ENCODE measurements at regions not wholly inside any gene's neighbourhood (a gene's known extent, or its start where the extent isn't known, plus 50 kb on each side); places are given as distances from the start of the nearest gene placed in this dataset.

- Histone ChIP-seq H4K91ac (replicated peaks; ENCODE audit: insufficient read length, low read length) (no peak overlapping the region), H3K79me1 (ENCODE audit: low read depth, low read length) (no peaks in the 10 kb centered on the region), H3K4me3 (ENCODE audit: extremely low read depth in 1 of 4, insufficient read depth in 2 of 4, low read depth in 3 of 4, low read length in 4 of 4) (no peak overlapping the region), H2BK20ac (ENCODE audit: low read length) (no peak overlapping the region), H3K9me3 (ENCODE audit: insufficient read depth in 2 of 2, low read depth in 1 of 2, low read length in 1 of 2) (peaks cover 0 to 5% of the 10 kb centered on the region in 2 experiments; a peak in 1 of 4 replicates), H3K27me3 (replicated peaks in 1 of 4; ENCODE audit: control insufficient read depth in 3 of 4, extremely low read depth in 1 of 4, insufficient read depth in 3 of 4, low read length in 3 of 4) (no peaks in the 10 kb centered on the region), H3K4me1 (replicated peaks in 1 of 4; ENCODE audit: control insufficient read depth in 3 of 4, insufficient read depth in 4 of 4, low read length in 3 of 4) (no peaks in the 10 kb centered on the region), H3K23me2 (ENCODE audit: low read depth, low read length) (no peaks in the 10 kb centered on the region), H3K36me3 (ENCODE audit: control insufficient read depth in 2 of 4, insufficient read depth in 4 of 4, low read length in 3 of 4) (no peaks in the 10 kb centered on the region), H3K14ac (ENCODE audit: insufficient read length) (no peak overlapping the region), H4K20me1 (replicated peaks in 1 of 2; ENCODE audit: control insufficient read depth in 1 of 2, insufficient read depth in 2 of 2, low read length in 2 of 2) (no peaks in the 10 kb centered on the region), H2BK120ac (replicated peaks; ENCODE audit: low read depth, low read length) (no peak overlapping the region), H2BK5ac (ENCODE audit: low read depth, low read length) (no peak overlapping the region), H3K23ac (ENCODE audit: insufficient read length) (no peak overlapping the region), H3K4ac (replicated peaks; ENCODE audit: insufficient read length, low read depth, low read length) (no peak overlapping the region), H3K27ac (ENCODE audit: low read depth, low read length) (no peak overlapping the region), H3K18ac (ENCODE audit: extremely low read depth, low read length) (no peak overlapping the region), H2AFZ (ENCODE audit: low read length) (no peak overlapping the region), H3K56ac (replicated peaks; ENCODE audit: insufficient read length, low read depth, low read length) (no peak overlapping the region), H2BK15ac (ENCODE audit: low read length) (no peak overlapping the region), H2AK5ac (ENCODE audit: low read depth, low read length) (no peak overlapping the region), H3K4me2 (ENCODE audit: insufficient read depth in 1 of 2, low read depth in 2 of 2, low read length in 2 of 2) (no peak overlapping the region), H3K79me2 (ENCODE audit: control insufficient read depth in 1 of 2, insufficient read depth in 2 of 2, low read length in 2 of 2) (no peaks in the 10 kb centered on the region), H4K8ac (ENCODE audit: extremely low read depth, insufficient read depth, low read length) (no peak overlapping the region), H3K9ac (replicated peaks in 1 of 4; ENCODE audit: extremely low read depth in 1 of 4, low read depth in 3 of 4, low read length in 3 of 4) (no peak overlapping the region), H2BK12ac (ENCODE audit: low read depth, low read length) (no peak overlapping the region), H4K5ac (ENCODE audit: insufficient read length, low read depth, low read length) (no peak overlapping the region)
- POLR2A ChIA-PET (ENCODE audit: partially characterized antibody) = no interaction called here
- CTCF ChIA-PET (ENCODE audit: partially characterized antibody) = interaction anchor here (0.6 kb wide), 1 partner anchor 132 kb away, joined by 4 read pairs; no protein-coding TSS in a partner anchor
- no peak for FAIRE-seq
- 91% methylated on average over 3 of the region's 3 CpGs; no CpG with 5 or more reads in 1 of the 2 experiments for WGBS, 2 experiments (ENCODE audit: extremely low coverage in 1 of 2, insufficient coverage in 1 of 2, insufficient read length in 1 of 2, insufficient replicate concordance in 2 of 2, low coverage in 1 of 2, low lambda C conversion rate in 2 of 2, missing lambda C conversion rate in 1 of 2)
- no peak for DNase-seq (ENCODE audit: low read depth in 1 of 2, low spot score in 2 of 2)
- no peak for TF ChIP-seq EP300 (IDR thresholded peaks at IDR 0.05; ENCODE audit: borderline replicate concordance in 1 of 2, low read depth in 2 of 2, low read length in 2 of 2)
- no peak for TF ChIP-seq POLR2AphosphoS5 (IDR thresholded peaks at IDR 0.05; ENCODE audit: low read depth, low read length)
- no peak for TF ChIP-seq RBBP5 (IDR thresholded peaks at IDR 0.05; ENCODE audit: borderline replicate concordance, low read depth, low read length)
- no peak for TF ChIP-seq NANOG (IDR thresholded peaks at IDR 0.05; ENCODE audit: insufficient read depth, low read depth, low read length, poor library complexity, severe bottlenecking)
- no peak for TF ChIP-seq MAX (IDR thresholded peaks at IDR 0.05)
- no peak for TF ChIP-seq ATF2 (IDR thresholded peaks at IDR 0.05; ENCODE audit: low read length)
- TF ChIP-seq SRF (IDR thresholded peaks at IDR 0.05; ENCODE audit: low read depth, low read length) = no peak
- TF ChIP-seq POLR2A (IDR thresholded peaks at IDR 0.05; ENCODE audit: control extremely low read depth in 1 of 2, low read depth in 2 of 2, low read length in 2 of 2) = no peak
- no peak for TF ChIP-seq SP2 (IDR thresholded peaks at IDR 0.05; ENCODE audit: low read length)
- TF ChIP-seq HDAC2 (IDR thresholded peaks at IDR 0.05; ENCODE audit: borderline replicate concordance in 1 of 2, low read depth in 2 of 2, low read length in 2 of 2) = no peak
Observed at GRCh38 chr1:59022199-59022598, 238.4 kb upstream of the JUN start.

Data from H1 (cell line).